ENCODE measurements at regions not wholly inside any gene's neighbourhood (a gene's known extent, or its start where the extent isn't known, plus 50 kb on each side); places are given as distances from the start of the nearest gene placed in this dataset.

DNA sequence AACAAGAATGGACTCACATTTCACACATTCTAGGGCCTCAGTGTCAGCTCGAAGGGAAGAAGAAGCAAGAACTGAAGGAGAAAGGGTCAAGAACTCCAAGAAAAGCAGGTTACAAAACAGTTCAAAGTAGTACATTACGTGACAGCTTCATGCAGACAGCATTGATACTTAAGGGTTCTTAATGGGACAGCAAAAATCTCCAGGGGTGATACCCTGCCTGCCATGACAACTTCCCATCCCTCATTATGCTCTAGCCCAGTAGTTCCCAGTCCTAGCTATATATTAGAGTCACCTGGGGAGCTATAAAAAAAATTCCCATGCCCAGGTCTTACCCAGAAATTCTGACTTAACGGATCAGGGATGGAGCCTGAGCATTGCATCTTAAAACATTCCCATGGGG lies 51.2 kb upstream of the PROX1 start:
- no peaks in the 10 kb centered on the region for H3K27me3 ChIP-seq (ENCODE audit: insufficient read depth, low read length)
- no peaks in the 10 kb centered on the region for H3K9me3 ChIP-seq (ENCODE audit: low read length)
- H3K4me3 ChIP-seq (ENCODE audit: low read depth, low read length, poor library complexity, severe bottlenecking), result no peak overlapping the region
- H3K9ac ChIP-seq (ENCODE audit: low read length), result no peak overlapping the region
- no peak overlapping the region for H3K4me2 ChIP-seq (ENCODE audit: low read length)
- no peak overlapping the region for H2AFZ ChIP-seq (ENCODE audit: low read length)
- H3K79me2 ChIP-seq (ENCODE audit: insufficient read depth, low read length), result no peaks in the 10 kb centered on the region
- no peaks in the 10 kb centered on the region for H3F3A ChIP-seq (ENCODE audit: insufficient read depth, low read length)
- H4K20me1 ChIP-seq (ENCODE audit: insufficient read depth, low read length), result no peaks in the 10 kb centered on the region
- H3K4me1 ChIP-seq (ENCODE audit: insufficient read depth, low read length, severe bottlenecking), result no peaks in the 10 kb centered on the region
- TF ChIP-seq EZH2 (IDR thresholded peaks at IDR 0.05; ENCODE audit: borderline replicate concordance, low read length), result no peak
- TF ChIP-seq, protein P1, sequence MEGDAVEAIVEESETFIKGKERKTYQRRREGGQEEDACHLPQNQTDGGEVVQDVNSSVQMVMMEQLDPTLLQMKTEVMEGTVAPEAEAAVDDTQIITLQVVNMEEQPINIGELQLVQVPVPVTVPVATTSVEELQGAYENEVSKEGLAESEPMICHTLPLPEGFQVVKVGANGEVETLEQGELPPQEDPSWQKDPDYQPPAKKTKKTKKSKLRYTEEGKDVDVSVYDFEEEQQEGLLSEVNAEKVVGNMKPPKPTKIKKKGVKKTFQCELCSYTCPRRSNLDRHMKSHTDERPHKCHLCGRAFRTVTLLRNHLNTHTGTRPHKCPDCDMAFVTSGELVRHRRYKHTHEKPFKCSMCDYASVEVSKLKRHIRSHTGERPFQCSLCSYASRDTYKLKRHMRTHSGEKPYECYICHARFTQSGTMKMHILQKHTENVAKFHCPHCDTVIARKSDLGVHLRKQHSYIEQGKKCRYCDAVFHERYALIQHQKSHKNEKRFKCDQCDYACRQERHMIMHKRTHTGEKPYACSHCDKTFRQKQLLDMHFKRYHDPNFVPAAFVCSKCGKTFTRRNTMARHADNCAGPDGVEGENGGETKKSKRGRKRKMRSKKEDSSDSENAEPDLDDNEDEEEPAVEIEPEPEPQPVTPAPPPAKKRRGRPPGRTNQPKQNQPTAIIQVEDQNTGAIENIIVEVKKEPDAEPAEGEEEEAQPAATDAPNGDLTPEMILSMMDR (IDR thresholded peaks at IDR 0.05; ENCODE audit: low read length), result no peak
- no peak overlapping the region for H3K27ac ChIP-seq (ENCODE audit: low read depth, low read length, poor library complexity, severe bottlenecking)
- no peaks in the 10 kb centered on the region for H3K9me2 ChIP-seq (ENCODE audit: low read depth, low read length)
- H3K36me3 ChIP-seq (ENCODE audit: insufficient read depth, low read length), result no peaks in the 10 kb centered on the region

All from OCI-LY1 (cell line).